ENCODE measurements at regions not wholly inside any gene's neighbourhood (a gene's known extent, or its start where the extent isn't known, plus 50 kb on each side); places are given as distances from the start of the nearest gene placed in this dataset.

- TF ChIP-seq CTCF (IDR thresholded peaks at IDR 0.05; ENCODE audit: low read depth, low read length) = no peak
- no peak for DNase-seq (ENCODE audit: low read depth in 2 of 2)
- H3K4me3 ChIP-seq (replicated peaks in 1 of 2; ENCODE audit: low read depth in 2 of 2, low read length in 2 of 2) = no peak overlapping the region
These were observed 584.6 kb downstream of the ANXA1 start for GRCh38 chr9:73736270-73736669.

- no peak for TF ChIP-seq CTCF (IDR thresholded peaks at IDR 0.05; ENCODE audit: low read depth, low read length)
- H3K4me3 ChIP-seq (replicated peaks in 1 of 2; ENCODE audit: low read depth in 2 of 2, low read length in 2 of 2) = no peak overlapping the region
- no peak for DNase-seq (ENCODE audit: low read depth in 2 of 2)
These were observed 587.3 kb downstream of the ANXA1 start for GRCh38 chr9:73738741-73739530.

GRCh38 chr9:73741316-73741715 is 589.7 kb downstream of the ANXA1 start:
- H3K4me3 ChIP-seq (replicated peaks in 1 of 2; ENCODE audit: low read depth in 2 of 2, low read length in 2 of 2) = no peak overlapping the region
- no peak for DNase-seq (ENCODE audit: low read depth in 2 of 2)
- no peak for TF ChIP-seq CTCF (IDR thresholded peaks at IDR 0.05; ENCODE audit: low read depth, low read length)

GRCh38 chr9:73742412-73742811 is 590.7 kb downstream of the ANXA1 start:
- H3K4me3 ChIP-seq (replicated peaks in 1 of 2; ENCODE audit: low read depth in 2 of 2, low read length in 2 of 2) = no peak overlapping the region
- TF ChIP-seq CTCF (IDR thresholded peaks at IDR 0.05; ENCODE audit: low read depth, low read length) = no peak

GRCh38 chr9:73743826-73744225 is 592.2 kb downstream of the ANXA1 start:
- no peak for TF ChIP-seq CTCF (IDR thresholded peaks at IDR 0.05; ENCODE audit: low read depth, low read length)
- no peak overlapping the region for H3K4me3 ChIP-seq (replicated peaks in 1 of 2; ENCODE audit: low read depth in 2 of 2, low read length in 2 of 2)
- DNase-seq (ENCODE audit: low read depth in 2 of 2) = no peak

More at GRCh38 chr9:73742412-73742811, 590.7 kb downstream of the ANXA1 start:
- no peak for DNase-seq (ENCODE audit: low read depth in 2 of 2)

- no peak overlapping the region for H3K4me3 ChIP-seq (replicated peaks in 1 of 2; ENCODE audit: low read depth in 2 of 2, low read length in 2 of 2)
- DNase-seq (ENCODE audit: low read depth in 2 of 2) = no peak
- no peak for TF ChIP-seq CTCF (IDR thresholded peaks at IDR 0.05; ENCODE audit: low read depth, low read length)
These were observed 593.9 kb downstream of the ANXA1 start for GRCh38 chr9:73745598-73745997.

GRCh38 chr9:73753171-73753570 is 601.5 kb downstream of the ANXA1 start:
- H3K4me3 ChIP-seq (replicated peaks in 1 of 2; ENCODE audit: low read depth in 2 of 2, low read length in 2 of 2) = no peak overlapping the region
- DNase-seq (ENCODE audit: low read depth in 2 of 2) = peak in 1 of 2 donors; percentile 1
- no peak for TF ChIP-seq CTCF (IDR thresholded peaks at IDR 0.05; ENCODE audit: low read depth, low read length)
